ENCODE measurements at regions not wholly inside any gene's neighbourhood (a gene's known extent, or its start where the extent isn't known, plus 50 kb on each side); places are given as distances from the start of the nearest gene placed in this dataset.
"Not testable (repeated sequence)": the region's sequence is repeated elsewhere in the genome, so short reads cannot be mapped to it uniquely, and the experiment has no call there.

DNA sequence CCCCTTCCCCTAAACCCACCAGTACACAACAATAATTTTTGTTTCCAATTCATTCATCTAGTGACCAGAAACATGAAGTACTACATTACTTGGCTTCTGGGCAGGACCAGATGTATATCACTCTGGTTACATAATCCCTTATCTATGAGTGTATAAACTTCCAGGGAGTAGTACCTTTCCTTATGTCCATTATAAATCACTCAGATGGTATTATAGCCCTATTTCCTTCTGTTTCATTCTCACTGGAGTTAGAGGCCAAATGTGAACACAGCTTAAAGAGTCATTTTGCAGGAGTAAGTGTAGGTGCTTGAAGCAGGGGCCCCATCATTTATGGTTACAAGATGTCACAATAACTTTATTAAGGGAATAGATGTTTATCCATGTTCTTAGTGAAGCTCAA lies 894.4 kb upstream of the NXPH2 start:
- Histone ChIP-seq H3K9me1 (ENCODE audit: control insufficient read depth, extremely low read depth, insufficient read depth, low read length) (no peaks in the 10 kb centered on the region), H3K79me2 (ENCODE audit: control insufficient read depth, insufficient read depth, low read length) (no peaks in the 10 kb centered on the region), H2AFZ (ENCODE audit: control insufficient read depth, low read length) (no peak overlapping the region), H3K27me3 (ENCODE audit: control insufficient read depth, extremely low read depth, insufficient read depth, low read length) (no peaks in the 10 kb centered on the region), H3K9me3 (ENCODE audit: control insufficient read depth, low read depth, low read length) (no peaks in the 10 kb centered on the region), H3K9ac (ENCODE audit: control insufficient read depth, extremely low read depth, insufficient read depth, low read length) (no peak overlapping the region), H3K36me3 (ENCODE audit: control insufficient read depth in 2 of 2, extremely low read depth in 1 of 2, insufficient read depth in 2 of 2, low read length in 2 of 2) (no peaks in the 10 kb centered on the region), H3K27ac (ENCODE audit: control insufficient read depth, insufficient read depth, low read length) (no peak overlapping the region), H3K4me3 (ENCODE audit: control insufficient read depth in 2 of 3, extremely low read depth in 1 of 3, insufficient read depth in 2 of 3, low read depth in 1 of 3, low read length in 3 of 3) (no peak overlapping the region), H3K4me1 (ENCODE audit: control insufficient read depth, extremely low read depth, insufficient read depth, low read length) (no peaks in the 10 kb centered on the region), H3K4me2 (ENCODE audit: control insufficient read depth, extremely low read depth, insufficient read depth, low read depth, low read length) (no peak overlapping the region), H4K20me1 (ENCODE audit: control insufficient read depth, extremely low read depth, insufficient read depth, low read length) (no peaks in the 10 kb centered on the region)
- DNase-seq (ENCODE audit: low read depth, low spot score) (no peak), FAIRE-seq (no peak)
- dilution Hi-C loops (cut with MboI; ENCODE audit: extremely low pct_ligation_motif_present, low sequenced_read_pairs) = no loop called here
- TF ChIP-seq, protein P1, sequence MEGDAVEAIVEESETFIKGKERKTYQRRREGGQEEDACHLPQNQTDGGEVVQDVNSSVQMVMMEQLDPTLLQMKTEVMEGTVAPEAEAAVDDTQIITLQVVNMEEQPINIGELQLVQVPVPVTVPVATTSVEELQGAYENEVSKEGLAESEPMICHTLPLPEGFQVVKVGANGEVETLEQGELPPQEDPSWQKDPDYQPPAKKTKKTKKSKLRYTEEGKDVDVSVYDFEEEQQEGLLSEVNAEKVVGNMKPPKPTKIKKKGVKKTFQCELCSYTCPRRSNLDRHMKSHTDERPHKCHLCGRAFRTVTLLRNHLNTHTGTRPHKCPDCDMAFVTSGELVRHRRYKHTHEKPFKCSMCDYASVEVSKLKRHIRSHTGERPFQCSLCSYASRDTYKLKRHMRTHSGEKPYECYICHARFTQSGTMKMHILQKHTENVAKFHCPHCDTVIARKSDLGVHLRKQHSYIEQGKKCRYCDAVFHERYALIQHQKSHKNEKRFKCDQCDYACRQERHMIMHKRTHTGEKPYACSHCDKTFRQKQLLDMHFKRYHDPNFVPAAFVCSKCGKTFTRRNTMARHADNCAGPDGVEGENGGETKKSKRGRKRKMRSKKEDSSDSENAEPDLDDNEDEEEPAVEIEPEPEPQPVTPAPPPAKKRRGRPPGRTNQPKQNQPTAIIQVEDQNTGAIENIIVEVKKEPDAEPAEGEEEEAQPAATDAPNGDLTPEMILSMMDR (optimal IDR thresholded peaks at IDR 0.05 in 1 of 3, IDR thresholded peaks at IDR 0.05 in 1 of 3, conservative IDR thresholded peaks at IDR 0.05 in 1 of 3; ENCODE audit: extremely low read depth in 1 of 3, insufficient read depth in 2 of 3, low read length in 3 of 3) = no peak
- TF ChIP-seq EZH2 (IDR thresholded peaks at IDR 0.05; ENCODE audit: low read length) = no peak

DNA sequence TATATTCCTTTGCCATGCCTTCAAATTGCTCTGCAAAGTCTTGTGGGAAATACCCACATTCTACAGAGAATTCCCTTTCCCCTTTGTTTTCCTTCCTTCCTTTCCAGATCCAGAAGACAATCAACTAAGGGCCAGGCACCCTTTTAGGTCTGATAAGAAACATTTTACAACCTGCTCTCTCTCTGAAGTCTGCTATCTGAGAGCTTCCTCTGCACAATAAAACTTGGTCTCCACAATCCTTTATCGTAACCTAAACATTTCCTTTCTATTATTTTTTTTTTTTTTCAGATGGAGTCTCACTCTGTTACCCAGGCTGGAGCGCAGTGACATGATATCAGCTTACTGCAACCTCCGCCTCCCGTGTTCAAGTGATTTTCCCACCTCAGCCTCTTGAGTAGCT lies 893.3 kb upstream of the NXPH2 start:
- H4K20me1 ChIP-seq (ENCODE audit: control insufficient read depth, extremely low read depth, insufficient read depth, low read length); H3K4me2 ChIP-seq (ENCODE audit: control insufficient read depth, extremely low read depth, insufficient read depth, low read depth, low read length); dilution Hi-C loops (cut with MboI; ENCODE audit: extremely low pct_ligation_motif_present, low sequenced_read_pairs); H3K4me1 ChIP-seq (ENCODE audit: control insufficient read depth, extremely low read depth, insufficient read depth, low read length); H3K27me3 ChIP-seq (ENCODE audit: control insufficient read depth, extremely low read depth, insufficient read depth, low read length); H3K4me3 ChIP-seq (ENCODE audit: control insufficient read depth in 2 of 3, extremely low read depth in 1 of 3, insufficient read depth in 2 of 3, low read depth in 1 of 3, low read length in 3 of 3); H3K9me1 ChIP-seq (ENCODE audit: control insufficient read depth, extremely low read depth, insufficient read depth, low read length); DNase-seq (ENCODE audit: low read depth, low spot score); FAIRE-seq; H3K27ac ChIP-seq (ENCODE audit: control insufficient read depth, insufficient read depth, low read length); H3K9ac ChIP-seq (ENCODE audit: control insufficient read depth, extremely low read depth, insufficient read depth, low read length); H3K9me3 ChIP-seq (ENCODE audit: control insufficient read depth, low read depth, low read length); H3K36me3 ChIP-seq (ENCODE audit: control insufficient read depth in 2 of 2, extremely low read depth in 1 of 2, insufficient read depth in 2 of 2, low read length in 2 of 2); H3K79me2 ChIP-seq (ENCODE audit: control insufficient read depth, insufficient read depth, low read length); H2AFZ ChIP-seq (ENCODE audit: control insufficient read depth, low read length): not testable (repeated sequence)

- no peaks in the 10 kb centered on the region for H3K9me1 ChIP-seq (ENCODE audit: control insufficient read depth, extremely low read depth, insufficient read depth, low read length)
- H3K36me3 ChIP-seq (ENCODE audit: control insufficient read depth in 2 of 2, extremely low read depth in 1 of 2, insufficient read depth in 2 of 2, low read length in 2 of 2) = no peaks in the 10 kb centered on the region
- H2AFZ ChIP-seq (ENCODE audit: control insufficient read depth, low read length) = no peak overlapping the region
- TF ChIP-seq, protein P1 (optimal IDR thresholded peaks at IDR 0.05 in 1 of 3, IDR thresholded peaks at IDR 0.05 in 1 of 3, conservative IDR thresholded peaks at IDR 0.05 in 1 of 3; ENCODE audit: extremely low read depth in 1 of 3, insufficient read depth in 2 of 3, low read length in 3 of 3) = no peak
- no peak for TF ChIP-seq EZH2 (IDR thresholded peaks at IDR 0.05; ENCODE audit: low read length)
- dilution Hi-C loops (cut with MboI; ENCODE audit: extremely low pct_ligation_motif_present, low sequenced_read_pairs) = no loop called here
- no peaks in the 10 kb centered on the region for H4K20me1 ChIP-seq (ENCODE audit: control insufficient read depth, extremely low read depth, insufficient read depth, low read length)
- H3K9me3 ChIP-seq (ENCODE audit: control insufficient read depth, low read depth, low read length) = no peaks in the 10 kb centered on the region
- no peaks in the 10 kb centered on the region for H3K79me2 ChIP-seq (ENCODE audit: control insufficient read depth, insufficient read depth, low read length)
- H3K4me3 ChIP-seq (ENCODE audit: control insufficient read depth in 2 of 3, extremely low read depth in 1 of 3, insufficient read depth in 2 of 3, low read depth in 1 of 3, low read length in 3 of 3) = no peak overlapping the region
- no peak overlapping the region for H3K27ac ChIP-seq (ENCODE audit: control insufficient read depth, insufficient read depth, low read length)
- DNase-seq (ENCODE audit: low read depth, low spot score) (no peak), FAIRE-seq (no peak)
- no peak overlapping the region for H3K4me2 ChIP-seq (ENCODE audit: control insufficient read depth, extremely low read depth, insufficient read depth, low read depth, low read length)
- no peak overlapping the region for H3K9ac ChIP-seq (ENCODE audit: control insufficient read depth, extremely low read depth, insufficient read depth, low read length)
- no peaks in the 10 kb centered on the region for H3K4me1 ChIP-seq (ENCODE audit: control insufficient read depth, extremely low read depth, insufficient read depth, low read length)
- no peaks in the 10 kb centered on the region for H3K27me3 ChIP-seq (ENCODE audit: control insufficient read depth, extremely low read depth, insufficient read depth, low read length)
Measured at GRCh38 chr2:139669675-139670074, 889.5 kb upstream of the NXPH2 start.
